ENCODE measurements at regions not wholly inside any gene's neighbourhood (a gene's known extent, or its start where the extent isn't known, plus 50 kb on each side); places are given as distances from the start of the nearest gene placed in this dataset.

DNA sequence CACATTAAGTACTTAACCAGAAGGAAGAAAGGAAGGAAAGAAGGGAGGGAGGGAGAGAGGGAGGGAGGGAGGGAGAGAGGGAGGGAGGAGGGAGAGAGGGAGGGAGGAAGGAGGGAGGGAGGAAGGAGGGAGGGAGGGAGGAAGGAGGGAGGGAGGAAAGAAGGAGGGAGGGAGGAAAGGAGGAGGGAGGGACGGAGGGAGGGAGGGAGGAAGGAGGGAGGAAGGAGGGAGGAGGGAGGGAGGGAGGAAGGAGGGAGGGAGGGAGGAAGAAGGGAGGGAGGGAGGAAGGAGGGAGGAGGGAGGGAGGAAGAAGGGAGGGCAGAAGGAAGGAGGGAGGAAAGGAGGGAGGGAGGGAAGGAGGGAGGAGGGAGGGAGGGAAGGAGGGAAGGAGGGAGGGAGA is 363.3 kb downstream of the MBD2 start:
- Mint-ChIP-seq H3K36me3 (ENCODE audit: insufficient read depth in 1 of 3, low read depth in 3 of 3) (no peaks in the 10 kb centered on the region), H3K4me1 (no peaks in the 10 kb centered on the region), H3K9me3 (peaks cover 0 to 2% of the 10 kb centered on the region in 2 experiments; a peak in 2 of 5 replicates), H3K4me3 (no peak overlapping the region), H3K27ac (no peak overlapping the region), H3K27me3 (ENCODE audit: low read depth) (no peaks in the 10 kb centered on the region)
- Histone ChIP-seq H3K56ac (ENCODE audit: insufficient read length, low read depth, low read length) (no peak overlapping the region), H3T11ph (ENCODE audit: low read length) (no peak overlapping the region), H3K4ac (ENCODE audit: low read depth, low read length) (no peak overlapping the region), H4K8ac (replicated peaks; ENCODE audit: insufficient read length, low read depth, low read length) (no peak overlapping the region), H4K20me1 (ENCODE audit: control insufficient read depth, insufficient read depth, insufficient read length) (no peaks in the 10 kb centered on the region), H3K14ac (ENCODE audit: insufficient read depth, low read length) (no peak overlapping the region), H3K9me3 (ENCODE audit: control insufficient read depth, low read depth, low read length) (no peaks in the 10 kb centered on the region), H3K23me2 (ENCODE audit: insufficient read length, low read depth, low read length, poor library complexity, severe bottlenecking) (no peaks in the 10 kb centered on the region), H3K79me1 (ENCODE audit: insufficient read depth, low read depth, low read length, poor library complexity, severe bottlenecking) (no peaks in the 10 kb centered on the region), H4K5ac (ENCODE audit: insufficient read length, low read depth, low read length) (no peak overlapping the region), H3K27me3 (ENCODE audit: insufficient read depth, low read length) (no peaks in the 10 kb centered on the region), H3K4me2 (ENCODE audit: insufficient read depth, insufficient read length, low read length) (no peak overlapping the region), H3K18ac (ENCODE audit: insufficient read length, low read depth, low read length) (no peak overlapping the region), H3K4me1 (ENCODE audit: insufficient read depth, low read length) (no peaks in the 10 kb centered on the region), H2BK5ac (ENCODE audit: insufficient read length, low read length) (no peak overlapping the region), H3K27ac (ENCODE audit: insufficient read length, low read depth, low read length) (no peak overlapping the region), H4K91ac (ENCODE audit: insufficient read length, low read depth, low read length) (no peak overlapping the region), H3K9ac (ENCODE audit: extremely low read depth, insufficient read length, low read length) (no peak overlapping the region), H2BK120ac (ENCODE audit: low read depth, low read length, poor library complexity, severe bottlenecking) (no peak overlapping the region), H2AK5ac (ENCODE audit: insufficient read length, low read length) (no peak overlapping the region), H2BK12ac (ENCODE audit: insufficient read length, low read depth, low read length) (no peak overlapping the region), H2BK15ac (ENCODE audit: low read depth, low read length) (no peak overlapping the region), H2AFZ (ENCODE audit: low read length) (no peak overlapping the region), H3K79me2 (ENCODE audit: insufficient read depth, low read length) (no peaks in the 10 kb centered on the region), H3K23ac (ENCODE audit: insufficient read length, low read depth, low read length) (no peak overlapping the region), H2BK20ac (ENCODE audit: low read depth, low read length, poor library complexity, severe bottlenecking) (no peak overlapping the region)
- no CpG with 5 or more reads among the region's 1 CpG for WGBS (ENCODE audit: extremely low coverage, insufficient read length, low lambda C conversion rate)
- DNase-seq: no peak
- TF ChIP-seq, protein P1, sequence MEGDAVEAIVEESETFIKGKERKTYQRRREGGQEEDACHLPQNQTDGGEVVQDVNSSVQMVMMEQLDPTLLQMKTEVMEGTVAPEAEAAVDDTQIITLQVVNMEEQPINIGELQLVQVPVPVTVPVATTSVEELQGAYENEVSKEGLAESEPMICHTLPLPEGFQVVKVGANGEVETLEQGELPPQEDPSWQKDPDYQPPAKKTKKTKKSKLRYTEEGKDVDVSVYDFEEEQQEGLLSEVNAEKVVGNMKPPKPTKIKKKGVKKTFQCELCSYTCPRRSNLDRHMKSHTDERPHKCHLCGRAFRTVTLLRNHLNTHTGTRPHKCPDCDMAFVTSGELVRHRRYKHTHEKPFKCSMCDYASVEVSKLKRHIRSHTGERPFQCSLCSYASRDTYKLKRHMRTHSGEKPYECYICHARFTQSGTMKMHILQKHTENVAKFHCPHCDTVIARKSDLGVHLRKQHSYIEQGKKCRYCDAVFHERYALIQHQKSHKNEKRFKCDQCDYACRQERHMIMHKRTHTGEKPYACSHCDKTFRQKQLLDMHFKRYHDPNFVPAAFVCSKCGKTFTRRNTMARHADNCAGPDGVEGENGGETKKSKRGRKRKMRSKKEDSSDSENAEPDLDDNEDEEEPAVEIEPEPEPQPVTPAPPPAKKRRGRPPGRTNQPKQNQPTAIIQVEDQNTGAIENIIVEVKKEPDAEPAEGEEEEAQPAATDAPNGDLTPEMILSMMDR (conservative IDR thresholded peaks at IDR 0.05): no peak

All from H9 (cell line).